ENCODE measurements at regions not wholly inside any gene's neighbourhood (a gene's known extent, or its start where the extent isn't known, plus 50 kb on each side); places are given as distances from the start of the nearest gene placed in this dataset.

GRCh38 chr1:80349218-80349617 lies 1342.7 kb upstream of the ADGRL4 start:
- no peak for TF ChIP-seq CTCF (IDR thresholded peaks at IDR 0.05)
- TF ChIP-seq POLR2A (IDR thresholded peaks at IDR 0.05) = no peak
